Activated T-helper 2 cell treated with anti-CD3 and anti-CD28 coated beads, Interferon-gamma antibody, Interleukin-2, Interleukin-4, amounts not matched to agents 10 μg/mL and 5 μg/mL and 100 μg/mL, durations not matched to agents 14 hours and 24 hours and 36 hours (primary cell): ENCODE measurements at regions not wholly inside any gene's neighbourhood (a gene's known extent, or its start where the extent isn't known, plus 50 kb on each side); places are given as distances from the start of the nearest gene placed in this dataset.

Experiments
- DNase-seq: peaks from one replicate; pipeline ENCODE4 v3.0.0; 2021; ENCODE audit warnings: low spot score
- H3K27ac Mint-ChIP-seq: one replicate; pipeline ENCODE4 v1.8.0; 2021; ENCODE audit warnings: mixed read lengths
- H3K27me3 Mint-ChIP-seq: one replicate; pipeline ENCODE4 v1.8.0; 2021; ENCODE audit warnings: low read depth, mixed read lengths
- H3K36me3 Mint-ChIP-seq: one replicate; pipeline ENCODE4 v1.8.0; 2021; ENCODE audit warnings: low read depth, mixed read lengths
- H3K4me1 Mint-ChIP-seq: one replicate; pipeline ENCODE4 v1.8.0; 2021; ENCODE audit warnings: low read depth, mixed read lengths
- H3K4me3 Mint-ChIP-seq: one replicate; pipeline ENCODE4 v1.8.0; 2021; ENCODE audit warnings: low read depth, mild to moderate bottlenecking, moderate library complexity, mixed read lengths
- H3K9me3 Mint-ChIP-seq: one replicate; pipeline ENCODE4 v1.8.0; 2021; ENCODE audit warnings: mixed read lengths
- intact Hi-C: fragments of 100-400 bp; cut with micrococcal nuclease; formaldehyde crosslinking; loops from one replicate; pipeline ENCODE4 v1.15.1; 2023

DNA sequence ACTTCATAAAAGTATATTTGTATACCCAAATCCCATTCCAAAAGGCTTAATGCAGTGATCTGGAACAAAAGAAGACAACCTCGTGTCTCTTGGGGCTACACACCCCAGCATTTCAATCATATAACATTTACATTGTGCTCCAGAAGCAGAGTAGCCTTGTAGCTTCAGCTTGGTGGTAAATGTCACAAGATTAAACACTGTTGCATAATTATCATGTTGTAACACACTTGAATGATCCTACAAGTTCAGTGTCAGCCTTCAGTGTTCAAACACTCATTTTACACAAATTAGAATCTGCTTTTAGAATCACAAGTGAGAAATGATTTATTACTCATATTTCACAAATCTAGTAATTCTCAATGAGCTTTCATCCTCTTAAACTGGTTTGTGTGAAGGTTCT lies 122.6 kb downstream of the CNTN3 start:
- no peak for DNase-seq
- Mint-ChIP-seq H3K9me3 (peaks cover 8% of the 10 kb centered on the region), H3K27me3 (no peaks in the 10 kb centered on the region), H3K4me3 (no peak overlapping the region), H3K36me3 (no peaks in the 10 kb centered on the region), H3K27ac (no peak overlapping the region), H3K4me1 (no peaks in the 10 kb centered on the region)
- intact Hi-C loops: no loop called here

- DNase-seq: no peak
- intact Hi-C loops: no loop called here
- no peaks in the 10 kb centered on the region for H3K36me3 Mint-ChIP-seq
- no peaks in the 10 kb centered on the region for H3K27me3 Mint-ChIP-seq
- H3K4me3 Mint-ChIP-seq: no peak overlapping the region
- H3K4me1 Mint-ChIP-seq: no peaks in the 10 kb centered on the region
- peaks cover 4% of the 10 kb centered on the region for H3K9me3 Mint-ChIP-seq
- no peak overlapping the region for H3K27ac Mint-ChIP-seq
Measured at GRCh38 chr3:74489050-74489792, 125.2 kb downstream of the CNTN3 start.

DNA sequence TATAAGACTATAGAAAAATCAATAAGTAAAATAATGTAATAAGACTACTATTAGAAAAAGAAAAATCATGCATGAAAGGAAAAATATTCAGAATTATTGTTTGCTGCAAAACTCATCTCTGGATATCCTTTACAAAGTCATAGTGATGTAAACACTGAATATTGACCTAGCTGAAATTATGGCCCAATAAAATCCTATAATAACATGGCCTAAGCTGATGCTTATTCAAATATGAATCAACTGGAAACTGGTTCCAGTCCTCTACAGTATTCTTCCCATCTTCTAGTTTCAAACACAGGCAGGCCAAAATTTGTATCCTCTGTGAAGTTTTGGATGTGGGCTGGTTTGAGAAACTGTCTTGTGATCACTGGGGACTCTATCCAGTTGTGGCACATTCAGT lies 134.5 kb downstream of the CNTN3 start:
- no peak for DNase-seq
- Mint-ChIP-seq H3K36me3 (no peaks in the 10 kb centered on the region), H3K27me3 (no peaks in the 10 kb centered on the region), H3K9me3 (peaks cover 26% of the 10 kb centered on the region), H3K4me3 (no peak overlapping the region), H3K4me1 (no peaks in the 10 kb centered on the region), H3K27ac (no peak overlapping the region)
- intact Hi-C loops: no loop called here

DNA sequence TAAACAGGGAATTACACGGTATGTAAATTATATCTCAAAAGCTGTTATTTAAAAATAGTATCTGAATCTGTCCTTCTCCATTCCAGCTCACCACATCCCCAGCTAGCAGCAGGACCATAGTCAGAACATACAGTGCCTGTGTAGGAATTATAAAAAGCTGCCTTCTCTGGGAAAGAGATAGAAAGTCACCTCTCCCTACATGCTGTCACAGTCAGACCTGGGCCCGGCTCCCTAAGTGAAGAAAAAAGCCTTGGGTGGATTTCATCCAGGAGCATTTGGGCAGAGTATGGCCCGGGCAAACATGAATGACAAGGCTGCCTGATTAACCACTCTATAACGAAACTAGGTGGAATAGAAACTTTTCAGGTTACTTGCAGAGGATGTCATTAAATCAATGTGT lies 144.1 kb downstream of the CNTN3 start:
- H3K9me3 Mint-ChIP-seq: peaks cover 42% of the 10 kb centered on the region
- H3K4me1 Mint-ChIP-seq: no peaks in the 10 kb centered on the region
- intact Hi-C loops: no loop called here
- no peak for DNase-seq
- no peak overlapping the region for H3K4me3 Mint-ChIP-seq
- H3K27ac Mint-ChIP-seq: no peak overlapping the region
- H3K36me3 Mint-ChIP-seq: no peaks in the 10 kb centered on the region
- H3K27me3 Mint-ChIP-seq: no peaks in the 10 kb centered on the region

DNA sequence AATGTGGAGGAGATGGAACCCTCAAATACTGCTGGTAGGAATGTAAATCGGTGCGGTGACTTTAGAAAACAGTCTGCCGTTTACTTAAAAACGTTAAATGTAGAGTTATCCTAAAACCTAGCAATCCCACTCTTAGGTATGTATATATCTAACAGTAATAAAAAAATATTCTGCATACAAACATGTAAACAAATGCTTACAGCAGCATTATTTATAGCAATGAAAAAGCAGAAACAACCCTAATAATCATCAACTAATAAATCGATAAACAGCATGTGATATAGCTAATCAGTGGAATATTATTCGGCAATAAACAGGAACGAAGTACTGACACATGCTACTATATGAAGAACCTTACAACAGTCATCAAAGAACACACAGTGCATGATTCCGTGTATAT lies 144.7 kb downstream of the CNTN3 start:
- Mint-ChIP-seq H3K4me1 (no peaks in the 10 kb centered on the region), H3K27me3 (no peaks in the 10 kb centered on the region), H3K36me3 (no peaks in the 10 kb centered on the region), H3K9me3 (peaks cover 42% of the 10 kb centered on the region), H3K27ac (no peak overlapping the region), H3K4me3 (no peak overlapping the region)
- intact Hi-C loops: no loop called here
- no peak for DNase-seq

DNA sequence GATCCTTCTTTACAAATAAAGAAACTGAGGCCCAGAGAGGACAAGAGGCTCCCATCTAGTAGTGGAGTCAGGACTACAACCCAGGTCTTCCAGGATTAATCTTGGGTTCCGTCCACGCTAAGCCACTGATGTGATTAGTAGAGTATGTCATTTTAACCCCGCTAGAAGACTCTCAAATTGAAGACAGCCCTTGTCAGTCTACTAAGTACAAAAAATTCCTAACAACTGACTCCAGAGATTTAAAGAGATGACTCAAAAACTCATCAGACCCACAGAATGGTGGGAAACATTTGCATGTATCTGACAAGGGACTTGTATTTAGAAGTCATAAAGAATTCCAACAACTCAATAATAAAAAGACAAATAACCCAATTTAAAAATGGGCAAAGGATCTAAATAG lies 145.3 kb downstream of the CNTN3 start:
- Mint-ChIP-seq H3K9me3 (peaks cover 41% of the 10 kb centered on the region), H3K27me3 (no peaks in the 10 kb centered on the region), H3K4me3 (no peak overlapping the region), H3K27ac (no peak overlapping the region), H3K4me1 (no peaks in the 10 kb centered on the region), H3K36me3 (no peaks in the 10 kb centered on the region)
- intact Hi-C loops: no loop called here
- DNase-seq: no peak

- no peak overlapping the region for H3K4me3 Mint-ChIP-seq
- no peak for DNase-seq
- peaks cover 42% of the 10 kb centered on the region for H3K9me3 Mint-ChIP-seq
- no peaks in the 10 kb centered on the region for H3K27me3 Mint-ChIP-seq
- intact Hi-C loops: no loop called here
- H3K27ac Mint-ChIP-seq: no peak overlapping the region
- no peaks in the 10 kb centered on the region for H3K4me1 Mint-ChIP-seq
- H3K36me3 Mint-ChIP-seq: no peaks in the 10 kb centered on the region
Measured at GRCh38 chr3:74465715-74466410, 148.6 kb downstream of the CNTN3 start.

DNA sequence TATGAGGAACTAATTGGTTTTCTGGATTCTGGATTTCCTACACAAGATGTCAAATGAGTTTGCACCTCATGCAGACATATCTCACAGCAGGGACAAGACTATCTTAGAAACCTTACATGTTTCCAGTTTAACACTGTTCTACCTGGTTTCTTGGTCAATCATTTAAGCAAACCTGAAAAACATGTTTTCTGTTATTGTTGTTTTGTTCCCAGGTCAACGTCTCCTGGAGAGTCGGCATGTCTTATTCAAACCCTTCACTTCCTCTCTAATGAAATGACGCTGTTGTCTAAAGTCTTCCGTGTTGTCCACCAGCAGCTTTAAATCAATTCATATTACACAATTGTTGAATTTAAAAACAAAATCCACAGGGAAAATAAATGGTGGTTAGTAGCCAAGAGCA lies 150.9 kb downstream of the CNTN3 start:
- Mint-ChIP-seq H3K4me3 (no peak overlapping the region), H3K27ac (no peak overlapping the region), H3K27me3 (no peaks in the 10 kb centered on the region), H3K36me3 (no peaks in the 10 kb centered on the region), H3K4me1 (no peaks in the 10 kb centered on the region), H3K9me3 (peaks cover 40% of the 10 kb centered on the region)
- DNase-seq: no peak
- intact Hi-C loops: no loop called here

- H3K36me3 Mint-ChIP-seq: no peaks in the 10 kb centered on the region
- no peaks in the 10 kb centered on the region for H3K27me3 Mint-ChIP-seq
Measured at GRCh38 chr3:74456166-74456565, 158.3 kb downstream of the CNTN3 start.

DNA sequence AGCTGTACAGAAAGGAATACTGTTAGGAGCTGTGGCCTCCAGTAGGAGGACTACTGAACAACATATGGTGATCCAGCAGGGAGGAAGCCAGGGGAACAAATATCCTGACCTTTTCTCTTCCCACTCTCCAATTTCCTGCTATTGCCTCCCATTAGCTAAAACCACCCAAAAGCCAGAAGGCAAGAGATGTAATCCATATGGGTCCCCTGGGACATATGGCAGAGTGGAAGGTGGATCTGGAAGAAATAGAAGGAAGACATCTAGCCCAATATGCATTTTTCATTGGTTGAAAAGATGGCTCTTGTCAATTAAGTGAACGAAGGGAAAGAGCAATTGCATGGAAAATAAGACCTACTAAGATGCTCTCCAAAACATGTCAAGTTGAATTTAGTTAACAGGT lies 167.2 kb downstream of the CNTN3 start:
- Mint-ChIP-seq H3K4me3 (no peak overlapping the region), H3K27ac (no peak overlapping the region), H3K27me3 (no peaks in the 10 kb centered on the region), H3K9me3 (peaks cover 17% of the 10 kb centered on the region), H3K4me1 (no peaks in the 10 kb centered on the region), H3K36me3 (no peaks in the 10 kb centered on the region)
- intact Hi-C loops: no loop called here
- DNase-seq: no peak

More at GRCh38 chr3:74456166-74456565, 158.3 kb downstream of the CNTN3 start:
- DNase-seq: no peak
- intact Hi-C loops: no loop called here
- no peak overlapping the region for H3K27ac Mint-ChIP-seq
- H3K4me3 Mint-ChIP-seq: no peak overlapping the region
- H3K9me3 Mint-ChIP-seq: peaks cover 15% of the 10 kb centered on the region
- H3K4me1 Mint-ChIP-seq: no peaks in the 10 kb centered on the region

- H3K9me3 Mint-ChIP-seq: peaks cover 20% of the 10 kb centered on the region
- H3K4me3 Mint-ChIP-seq: no peak overlapping the region
- intact Hi-C loops: no loop called here
- H3K27me3 Mint-ChIP-seq: no peaks in the 10 kb centered on the region
- no peaks in the 10 kb centered on the region for H3K36me3 Mint-ChIP-seq
- DNase-seq: no peak
- H3K4me1 Mint-ChIP-seq: no peaks in the 10 kb centered on the region
- no peak overlapping the region for H3K27ac Mint-ChIP-seq
Measured at GRCh38 chr3:74445541-74445940, 168.9 kb downstream of the CNTN3 start.

DNA sequence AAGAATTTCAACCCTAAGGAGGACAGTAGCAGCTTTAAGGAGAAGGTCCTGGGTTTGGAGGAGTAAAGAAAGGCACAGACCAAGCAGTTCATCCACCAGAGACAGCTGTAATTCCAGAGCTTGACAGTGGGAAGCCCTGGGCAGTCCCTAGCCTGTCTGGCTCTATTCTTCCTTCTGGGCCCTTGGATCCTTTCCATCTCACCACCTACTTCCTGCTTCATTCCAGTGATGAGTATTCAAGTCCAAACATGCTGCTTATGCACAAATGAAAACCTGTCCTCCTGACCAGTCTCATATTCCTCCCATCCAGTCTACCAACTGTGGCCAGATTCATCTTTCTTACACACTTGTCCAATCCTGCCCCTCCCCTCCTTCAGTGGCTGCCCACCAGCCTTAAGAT lies 171.4 kb downstream of the CNTN3 start:
- intact Hi-C loops: no loop called here
- Mint-ChIP-seq H3K27me3 (no peaks in the 10 kb centered on the region), H3K9me3 (peaks cover 25% of the 10 kb centered on the region), H3K4me1 (no peaks in the 10 kb centered on the region), H3K27ac (no peak overlapping the region), H3K36me3 (no peaks in the 10 kb centered on the region), H3K4me3 (no peak overlapping the region)
- DNase-seq: no peak

DNA sequence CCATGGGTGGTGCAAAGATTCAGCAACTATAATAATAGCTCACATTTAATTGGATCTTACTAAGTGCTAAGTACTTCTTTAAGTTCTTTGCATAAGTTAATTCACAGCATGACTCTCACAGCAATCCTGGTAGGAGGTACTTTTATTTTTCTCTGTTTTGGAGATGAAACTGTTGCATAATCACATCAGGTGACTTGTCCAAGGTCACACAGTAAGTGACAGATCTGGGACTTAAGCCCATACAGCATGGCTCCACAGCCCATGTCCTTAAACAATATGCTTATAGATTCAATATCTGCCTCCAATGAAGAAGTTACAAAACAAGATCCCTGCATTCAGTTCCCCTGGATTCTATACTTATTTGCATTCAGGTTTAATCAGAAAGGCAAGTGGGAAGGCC lies 171.8 kb downstream of the CNTN3 start:
- intact Hi-C loops: no loop called here
- no peak for DNase-seq
- no peaks in the 10 kb centered on the region for H3K27me3 Mint-ChIP-seq
- no peaks in the 10 kb centered on the region for H3K4me1 Mint-ChIP-seq
- H3K4me3 Mint-ChIP-seq: no peak overlapping the region
- H3K9me3 Mint-ChIP-seq: peaks cover 28% of the 10 kb centered on the region
- H3K36me3 Mint-ChIP-seq: no peaks in the 10 kb centered on the region
- H3K27ac Mint-ChIP-seq: no peak overlapping the region
